ENCODE measurements at regions not wholly inside any gene's neighbourhood (a gene's known extent, or its start where the extent isn't known, plus 50 kb on each side); places are given as distances from the start of the nearest gene placed in this dataset.

- ChIA-PET POLR2A (no interaction called here), CTCF (no interaction called here)
- TF ChIP-seq CTCF (IDR thresholded peaks at IDR 0.05): no peak
- Mint-ChIP-seq H3K4me1 (ENCODE audit: low read depth) (no peaks in the 10 kb centered on the region), H3K4me3 (no peak overlapping the region), H3K9me3 (no peaks in the 10 kb centered on the region), H3K36me3 (ENCODE audit: low read depth) (no peaks in the 10 kb centered on the region), H3K27me3 (no peaks in the 10 kb centered on the region), H3K27ac (no peak overlapping the region)
- ATAC-seq (no peak), DNase-seq (no peak)
- intact Hi-C loops (cut with micrococcal nuclease): no loop called here
Measured at GRCh38 chr5:124195411-124195810, 551.0 kb downstream of the ZNF608 start.

- Mint-ChIP-seq H3K9me3 (no peaks in the 10 kb centered on the region), H3K4me3 (no peak overlapping the region), H3K36me3 (ENCODE audit: low read depth) (no peaks in the 10 kb centered on the region), H3K4me1 (ENCODE audit: low read depth) (no peaks in the 10 kb centered on the region), H3K27ac (no peak overlapping the region), H3K27me3 (no peaks in the 10 kb centered on the region)
- TF ChIP-seq CTCF (IDR thresholded peaks at IDR 0.05): no peak
- no peak for DNase-seq
- ATAC-seq: no peak
- ChIA-PET POLR2A (no interaction called here), CTCF (no interaction called here)
- intact Hi-C loops (cut with micrococcal nuclease): no loop called here
Measured at GRCh38 chr5:124194282-124194681, 552.2 kb downstream of the ZNF608 start.

- DNase-seq (no peak), ATAC-seq (no peak)
- Mint-ChIP-seq H3K9me3 (no peaks in the 10 kb centered on the region), H3K27me3 (no peaks in the 10 kb centered on the region), H3K27ac (no peak overlapping the region), H3K4me3 (no peak overlapping the region), H3K36me3 (ENCODE audit: low read depth) (no peaks in the 10 kb centered on the region), H3K4me1 (ENCODE audit: low read depth) (no peaks in the 10 kb centered on the region)
- intact Hi-C loops (cut with micrococcal nuclease): no loop called here
- POLR2A ChIA-PET: no interaction called here
- no peak for TF ChIP-seq CTCF (IDR thresholded peaks at IDR 0.05)
- CTCF ChIA-PET: no interaction called here
Measured at GRCh38 chr5:124193371-124193789, 553.1 kb downstream of the ZNF608 start.

GRCh38 chr5:124192716-124193115 lies 553.7 kb downstream of the ZNF608 start:
- intact Hi-C loops (cut with micrococcal nuclease): no loop called here
- ChIA-PET POLR2A (no interaction called here), CTCF (no interaction called here)
- Mint-ChIP-seq H3K9me3 (no peaks in the 10 kb centered on the region), H3K27me3 (no peaks in the 10 kb centered on the region), H3K4me3 (no peak overlapping the region), H3K4me1 (ENCODE audit: low read depth) (no peaks in the 10 kb centered on the region), H3K36me3 (ENCODE audit: low read depth) (no peaks in the 10 kb centered on the region), H3K27ac (no peak overlapping the region)
- TF ChIP-seq CTCF (IDR thresholded peaks at IDR 0.05): no peak
- no peak for DNase-seq
- no peak for ATAC-seq

GRCh38 chr5:124185716-124186115 lies 560.7 kb downstream of the ZNF608 start:
- POLR2A ChIA-PET: no interaction called here
- Mint-ChIP-seq H3K36me3 (ENCODE audit: low read depth) (no peaks in the 10 kb centered on the region), H3K27ac (no peak overlapping the region), H3K4me1 (ENCODE audit: low read depth) (no peaks in the 10 kb centered on the region), H3K4me3 (no peak overlapping the region), H3K9me3 (no peaks in the 10 kb centered on the region), H3K27me3 (no peaks in the 10 kb centered on the region)
- ATAC-seq (no peak), DNase-seq (no peak)
- CTCF ChIA-PET: no interaction called here
- TF ChIP-seq CTCF (IDR thresholded peaks at IDR 0.05): no peak
- intact Hi-C loops (cut with micrococcal nuclease): no loop called here
